ENCODE measurements at regions not wholly inside any gene's neighbourhood (a gene's known extent, or its start where the extent isn't known, plus 50 kb on each side); places are given as distances from the start of the nearest gene placed in this dataset.

DNA sequence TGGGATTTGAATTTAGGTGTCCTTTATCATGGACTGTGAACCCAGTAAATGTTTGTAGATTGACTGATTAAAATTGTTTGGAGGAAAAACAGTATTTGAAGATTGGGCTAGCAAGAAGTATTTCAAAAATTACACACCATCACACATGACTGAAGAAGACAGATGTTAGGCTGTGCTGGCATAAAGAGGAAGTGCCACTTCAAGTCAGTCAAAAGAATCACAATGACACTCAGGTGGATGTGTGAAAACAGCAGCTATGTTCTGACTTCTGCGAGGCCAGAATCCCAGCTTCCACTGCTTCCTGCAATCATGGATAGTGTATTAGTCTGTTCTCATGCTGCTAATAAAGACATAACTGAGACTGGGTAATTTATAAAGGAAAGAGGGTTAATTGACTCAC, 393.3 kb downstream of the DMRT2 start:
- TF ChIP-seq, protein P1, sequence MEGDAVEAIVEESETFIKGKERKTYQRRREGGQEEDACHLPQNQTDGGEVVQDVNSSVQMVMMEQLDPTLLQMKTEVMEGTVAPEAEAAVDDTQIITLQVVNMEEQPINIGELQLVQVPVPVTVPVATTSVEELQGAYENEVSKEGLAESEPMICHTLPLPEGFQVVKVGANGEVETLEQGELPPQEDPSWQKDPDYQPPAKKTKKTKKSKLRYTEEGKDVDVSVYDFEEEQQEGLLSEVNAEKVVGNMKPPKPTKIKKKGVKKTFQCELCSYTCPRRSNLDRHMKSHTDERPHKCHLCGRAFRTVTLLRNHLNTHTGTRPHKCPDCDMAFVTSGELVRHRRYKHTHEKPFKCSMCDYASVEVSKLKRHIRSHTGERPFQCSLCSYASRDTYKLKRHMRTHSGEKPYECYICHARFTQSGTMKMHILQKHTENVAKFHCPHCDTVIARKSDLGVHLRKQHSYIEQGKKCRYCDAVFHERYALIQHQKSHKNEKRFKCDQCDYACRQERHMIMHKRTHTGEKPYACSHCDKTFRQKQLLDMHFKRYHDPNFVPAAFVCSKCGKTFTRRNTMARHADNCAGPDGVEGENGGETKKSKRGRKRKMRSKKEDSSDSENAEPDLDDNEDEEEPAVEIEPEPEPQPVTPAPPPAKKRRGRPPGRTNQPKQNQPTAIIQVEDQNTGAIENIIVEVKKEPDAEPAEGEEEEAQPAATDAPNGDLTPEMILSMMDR (IDR thresholded peaks at IDR 0.05 in 4 of 5, conservative IDR thresholded peaks at IDR 0.05 in 1 of 5): no peak
- TF ChIP-seq POLR2A (IDR thresholded peaks at IDR 0.05): no peak
